Posterior cingulate gyrus (tissue), 11 donors: ENCODE measurements at regions not wholly inside any gene's neighbourhood (a gene's known extent, or its start where the extent isn't known, plus 50 kb on each side); places are given as distances from the start of the nearest gene placed in this dataset.
"Not testable (repeated sequence)": the region's sequence is repeated elsewhere in the genome, so short reads cannot be mapped to it uniquely, and the experiment has no call there.

ENCODE experiments used
- DNase-seq, 10 donors: peaks; one replicate each; pipeline versions ENCODE4 v3.0.0 to v3.0.0-alpha.2; 2020 to 2021; ENCODE audit warnings: mixed read lengths in 3 of 10
- intact Hi-C: fragments of 100-400 bp; cut with DNase I; formaldehyde crosslinking; loops from one replicate; pipeline ENCODE4 v1.15.1; 2023

DNA sequence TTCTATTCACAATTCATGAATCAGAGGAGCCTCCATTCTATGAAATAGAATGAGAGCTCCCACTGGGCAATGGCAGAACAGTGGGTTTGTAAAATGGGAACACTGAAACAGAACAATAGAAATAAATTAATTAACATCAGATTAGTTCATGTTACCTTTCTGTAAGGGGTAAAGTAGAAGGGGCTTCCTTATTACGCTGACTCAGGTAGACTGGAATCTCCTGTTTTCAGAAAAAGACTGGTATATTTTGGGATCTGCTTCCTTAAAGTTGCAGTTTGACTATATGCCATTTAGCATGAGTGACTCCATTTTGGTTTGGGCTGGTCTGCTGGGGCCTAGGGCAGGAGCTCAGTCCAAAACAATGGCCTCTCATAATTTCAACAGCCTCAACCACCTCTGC is 52.8 kb upstream of the ZFAND3 start:
- intact Hi-C loops: no loop called here
- no peak for DNase-seq

- intact Hi-C loops: no loop called here
- DNase-seq: no peak
Measured at GRCh38 chr6:37765182-37765775, 54.2 kb upstream of the ZFAND3 start.

DNA sequence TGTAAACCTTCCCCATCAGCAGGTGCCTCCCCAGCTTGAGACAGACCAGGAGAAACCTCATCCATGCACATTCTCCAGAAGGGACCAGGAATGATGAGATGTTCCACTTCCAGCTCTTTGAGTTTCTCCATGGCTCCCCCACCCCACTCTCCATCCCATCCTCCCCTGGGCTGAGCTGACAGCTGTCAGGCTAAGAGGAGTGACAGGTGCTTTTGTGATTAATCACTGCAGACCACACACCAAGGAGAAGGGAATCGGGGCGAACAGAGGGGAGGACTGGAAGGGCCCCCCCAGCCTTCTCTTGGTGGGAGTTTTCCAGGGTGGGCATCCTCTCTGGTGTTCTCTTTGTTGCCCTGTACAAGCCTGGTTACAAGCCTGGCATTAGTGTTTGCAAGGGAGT is 56.1 kb upstream of the ZFAND3 start:
- intact Hi-C loops: no loop called here
- DNase-seq: peak in 1 of 10 donors; percentile 16

- peak in 1 of 10 donors; percentile 33 for DNase-seq
- intact Hi-C loops: no loop called here
Measured at GRCh38 chr6:37762806-37763205, 56.7 kb upstream of the ZFAND3 start.

GRCh38 chr6:37761554-37762271 is 57.8 kb upstream of the ZFAND3 start:
- DNase-seq: no peak
- intact Hi-C loops: no loop called here

DNA sequence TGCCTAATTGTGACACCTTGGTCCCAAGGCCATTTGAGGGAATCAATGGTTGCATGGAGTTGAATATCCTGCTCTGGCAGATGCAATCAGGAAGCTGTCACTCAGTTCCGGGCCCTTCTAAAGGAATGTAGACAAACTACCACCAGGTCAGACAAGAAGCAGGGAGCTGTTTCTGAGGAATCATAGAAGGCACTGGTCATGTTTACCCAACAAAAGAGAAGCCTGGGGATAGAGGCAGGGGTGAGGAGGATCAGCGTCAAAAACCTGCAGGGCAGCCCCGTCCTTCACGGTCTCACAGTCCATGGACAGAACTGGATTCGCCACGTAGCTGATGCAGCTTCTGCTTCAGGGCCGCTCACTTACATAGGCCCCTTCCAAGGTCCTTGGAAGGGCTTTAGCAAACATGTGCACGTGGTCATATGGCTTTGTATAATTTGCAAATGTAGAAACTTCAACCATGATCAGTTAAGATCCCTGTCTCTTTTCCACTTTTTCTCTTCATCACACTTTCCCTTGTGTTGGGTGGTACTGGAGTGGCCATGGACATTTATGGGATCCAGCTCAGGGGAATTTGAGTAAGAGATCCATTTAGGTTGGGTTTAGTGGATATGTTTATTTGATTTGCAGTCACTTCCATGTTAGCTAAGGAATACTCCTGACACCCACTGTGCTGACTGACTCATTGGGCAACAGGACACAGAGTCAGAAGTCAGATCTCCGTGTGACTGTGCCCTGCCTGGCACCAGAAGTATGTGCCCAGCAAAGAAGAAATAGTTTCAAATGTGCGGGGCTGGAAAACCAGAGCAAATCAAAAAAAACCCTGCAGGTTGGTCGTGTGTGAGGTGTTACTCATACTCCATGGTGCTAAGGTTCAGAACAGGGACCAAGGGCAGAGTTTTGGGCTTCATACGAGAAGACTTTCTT is 60.0 kb upstream of the ZFAND3 start:
- no peak for DNase-seq
- intact Hi-C loops: no loop called here

DNA sequence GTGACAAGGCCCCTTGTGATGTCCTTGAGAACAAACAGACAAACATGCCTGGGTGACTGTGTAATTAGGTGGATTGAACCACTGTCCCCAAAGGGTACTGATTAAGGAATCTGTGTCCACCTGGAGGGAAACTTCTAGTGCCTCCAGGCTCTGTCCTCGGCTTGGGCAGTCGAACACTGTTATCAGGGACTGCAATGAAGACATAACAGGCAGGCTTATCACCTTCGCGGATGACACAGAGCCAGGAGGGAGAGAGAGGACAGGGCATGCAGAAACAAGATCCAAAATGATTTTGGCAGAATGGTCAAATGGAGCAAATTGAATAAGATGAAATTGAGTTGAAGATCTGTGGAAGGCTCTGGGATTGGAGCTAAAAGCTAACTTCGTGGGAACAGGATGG is 60.9 kb upstream of the ZFAND3 start:
- DNase-seq: no peak
- intact Hi-C loops: no loop called here

DNA sequence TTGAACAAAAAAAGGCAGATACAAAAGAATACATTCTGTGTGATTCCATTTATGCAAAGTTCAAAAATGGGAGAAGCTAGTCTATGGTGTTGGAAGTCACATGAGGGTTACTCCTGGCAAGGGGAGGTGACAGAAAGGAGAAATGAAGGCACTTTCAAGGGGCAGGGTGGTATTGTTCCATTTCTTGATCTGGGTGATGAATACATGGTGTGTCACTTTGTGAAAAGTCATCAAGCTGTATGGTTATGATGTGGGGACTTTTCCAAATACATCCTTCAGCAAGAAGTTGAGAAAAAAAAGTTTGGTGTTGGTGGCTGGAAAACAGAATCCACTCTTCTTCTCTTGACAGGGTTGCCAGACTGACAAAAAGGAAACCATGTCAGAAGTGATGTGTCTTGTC is 60.6 kb upstream of the MDGA1 start:
- intact Hi-C loops: no loop called here

GRCh38 chr6:37757381-37757780 is 59.7 kb upstream of the MDGA1 start:
- intact Hi-C loops: no loop called here
- no peak for DNase-seq

More for the DNA sequence above, 60.6 kb upstream of the MDGA1 start:
- DNase-seq: no peak

- intact Hi-C loops: no loop called here
- DNase-seq: peak in 1 of 10 donors; percentile 30
Measured at GRCh38 chr6:37756135-37756534, 58.5 kb upstream of the MDGA1 start.

DNA sequence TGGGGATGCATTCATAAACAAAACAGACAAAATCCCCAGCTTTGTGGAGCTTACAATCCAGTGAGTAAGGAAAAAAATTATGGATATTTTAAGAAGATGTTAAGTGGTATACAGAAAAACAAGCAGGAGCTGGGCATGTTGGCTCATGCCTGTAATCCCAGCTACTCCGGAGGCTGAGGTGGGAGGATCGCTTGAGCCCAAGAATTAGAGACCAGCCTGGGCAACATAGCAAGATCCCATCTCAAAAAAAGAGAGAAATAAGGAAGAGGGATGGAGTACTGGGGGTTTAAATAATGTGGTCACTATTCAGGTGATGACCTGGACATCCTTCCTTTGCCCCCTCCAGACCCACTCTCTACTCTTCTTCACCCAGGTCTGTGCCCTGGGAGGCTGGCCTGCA is 55.0 kb upstream of the MDGA1 start:
- DNase-seq: no peak
- intact Hi-C loops: no loop called here

DNA sequence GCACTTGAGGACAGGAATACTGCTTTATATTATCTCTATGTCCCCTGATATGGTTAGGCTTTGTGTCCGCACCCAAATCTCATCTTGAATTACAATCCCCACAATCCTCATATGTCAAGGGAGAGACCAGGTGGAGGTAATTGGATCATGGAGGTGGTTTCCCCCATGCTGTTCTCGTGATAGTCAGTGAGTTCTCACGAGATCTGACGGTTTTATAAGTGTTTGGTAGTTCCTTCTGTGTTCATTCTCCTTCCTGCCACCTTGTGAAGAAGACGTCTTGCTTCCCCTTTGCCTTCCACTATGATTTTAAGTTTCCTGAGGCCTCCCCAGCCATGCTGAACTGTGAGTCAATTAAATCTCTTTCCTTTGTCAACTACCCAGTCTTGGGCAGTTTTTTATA is 51.7 kb upstream of the MDGA1 start:
- intact Hi-C loops, DNase-seq: not testable (repeated sequence)

- intact Hi-C loops: no loop called here
- DNase-seq: peak in 1 of 10 donors; percentile 29
Measured at GRCh38 chr6:37748118-37748517, 50.4 kb upstream of the MDGA1 start.
